HG03095 (cell line): ENCODE measurements at regions not wholly inside any gene's neighbourhood (a gene's known extent, or its start where the extent isn't known, plus 50 kb on each side); places are given as distances from the start of the nearest gene placed in this dataset.
"Not testable (repeated sequence)": the region's sequence is repeated elsewhere in the genome, so short reads cannot be mapped to it uniquely, and the experiment has no call there.

ENCODE experiments used
- ATAC-seq: cut with Tn5 transposase; IDR thresholded peaks from one replicate; pipeline ENCODE4 v1.9.1; 2021; ENCODE audit warnings: moderate library complexity; ENCODE audit not compliant: unreplicated experiment

GRCh38 chr6:78639111-78640110, 227.9 kb upstream of the IRAK1BP1 start:
- no peak for ATAC-seq

DNA sequence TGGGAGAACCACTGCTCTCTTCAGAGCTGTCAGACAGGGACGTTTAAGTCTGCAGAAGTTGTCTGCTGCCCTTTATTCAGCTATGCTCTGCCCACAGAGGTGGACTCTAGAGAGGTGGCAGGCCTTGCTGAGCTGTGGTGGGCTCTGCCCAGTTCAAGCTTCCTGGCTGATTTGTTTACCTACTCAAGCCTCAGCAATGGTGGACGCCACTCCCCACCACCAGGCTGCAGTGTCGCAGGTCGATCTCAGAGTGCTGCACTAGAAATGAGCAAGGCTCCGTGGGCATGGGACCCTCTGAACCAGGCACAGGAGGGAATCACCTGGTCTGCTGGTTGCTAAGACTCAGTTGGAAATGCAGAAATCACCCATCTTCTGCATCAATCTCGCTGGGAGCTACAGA, 223.4 kb upstream of the IRAK1BP1 start:
- not testable (repeated sequence) for ATAC-seq

- ATAC-seq, result not testable (repeated sequence)
Measured at GRCh38 chr6:78646542-78647415, 220.6 kb upstream of the IRAK1BP1 start.

GRCh38 chr6:78665819-78666218, 201.5 kb upstream of the IRAK1BP1 start:
- not testable (repeated sequence) for ATAC-seq

DNA sequence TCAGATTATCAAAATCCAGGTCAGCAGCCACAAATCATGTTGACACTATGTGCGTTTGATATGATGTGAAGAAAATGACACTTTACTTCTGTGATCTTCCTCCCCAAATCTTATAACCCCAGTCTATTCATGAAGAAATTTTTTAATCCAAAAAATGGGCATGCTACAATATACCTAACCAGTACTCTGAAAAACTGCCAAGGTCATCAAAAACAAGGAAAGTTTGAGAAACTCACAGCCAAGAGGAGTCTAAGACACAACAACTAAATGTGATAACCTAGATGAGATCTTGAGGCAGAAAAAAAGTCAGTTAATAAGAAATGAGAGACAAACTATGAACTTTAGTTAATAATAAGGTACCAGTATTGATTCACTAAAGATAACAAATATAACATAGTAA, 200.6 kb upstream of the IRAK1BP1 start:
- ATAC-seq, result no peak

DNA sequence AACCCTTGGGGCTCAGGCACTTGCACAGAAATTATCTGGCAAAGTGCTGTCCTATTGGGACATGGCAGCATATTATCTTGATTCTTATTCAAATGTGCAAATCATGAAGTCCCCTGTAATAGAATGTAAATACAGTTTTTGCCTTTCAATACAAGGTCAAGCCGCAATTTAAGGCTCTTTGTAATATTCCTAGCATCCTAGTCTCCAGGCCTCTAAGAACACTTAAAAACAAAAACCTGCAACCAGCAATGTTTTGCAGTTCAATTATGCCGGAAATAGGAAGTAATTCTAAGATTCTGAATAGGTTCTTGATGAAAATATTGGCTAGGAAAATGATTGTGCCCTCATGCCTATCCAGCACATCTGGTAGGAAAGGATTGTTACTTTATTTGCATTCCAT, 197.2 kb upstream of the IRAK1BP1 start:
- ATAC-seq, result no peak

- ATAC-seq, result no peak
Measured at GRCh38 chr6:78670802-78671201, 196.5 kb upstream of the IRAK1BP1 start.

- not testable (repeated sequence) for ATAC-seq
Measured at GRCh38 chr6:78676069-78677007, 191.0 kb upstream of the IRAK1BP1 start.

GRCh38 chr6:78688668-78689067, 178.7 kb upstream of the IRAK1BP1 start:
- no peak for ATAC-seq

GRCh38 chr6:78693835-78694234, 173.5 kb upstream of the IRAK1BP1 start:
- ATAC-seq, result no peak

- not testable (repeated sequence) for ATAC-seq
Measured at GRCh38 chr6:78694628-78695027, 172.7 kb upstream of the IRAK1BP1 start.

DNA sequence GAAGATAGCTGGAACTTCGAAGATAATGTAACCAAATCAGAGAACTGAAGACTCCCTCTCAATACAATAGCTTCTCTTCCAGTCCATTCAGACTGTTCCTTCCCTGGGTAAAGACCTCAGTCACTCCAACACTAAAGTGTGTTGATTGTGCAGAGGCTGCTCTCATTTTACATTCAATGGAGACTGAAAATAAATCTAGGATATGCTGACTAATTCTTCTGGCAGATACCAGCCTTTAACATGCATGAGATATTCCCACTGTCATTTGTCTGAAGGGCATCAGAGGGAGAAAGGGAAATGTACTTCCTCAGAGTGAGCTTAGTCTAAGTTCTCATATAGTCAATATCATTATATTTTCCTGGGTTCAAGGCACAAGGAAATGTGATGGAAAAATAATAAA, 166.4 kb upstream of the IRAK1BP1 start:
- no peak for ATAC-seq

- no peak for ATAC-seq
Measured at GRCh38 chr6:78701407-78701806, 165.9 kb upstream of the IRAK1BP1 start.

GRCh38 chr6:78709021-78709420, 158.3 kb upstream of the IRAK1BP1 start:
- no peak for ATAC-seq

- ATAC-seq, result no peak
Measured at GRCh38 chr6:78713564-78713963, 153.8 kb upstream of the IRAK1BP1 start.

GRCh38 chr6:78744144-78744543, 123.2 kb upstream of the IRAK1BP1 start:
- no peak for ATAC-seq

DNA sequence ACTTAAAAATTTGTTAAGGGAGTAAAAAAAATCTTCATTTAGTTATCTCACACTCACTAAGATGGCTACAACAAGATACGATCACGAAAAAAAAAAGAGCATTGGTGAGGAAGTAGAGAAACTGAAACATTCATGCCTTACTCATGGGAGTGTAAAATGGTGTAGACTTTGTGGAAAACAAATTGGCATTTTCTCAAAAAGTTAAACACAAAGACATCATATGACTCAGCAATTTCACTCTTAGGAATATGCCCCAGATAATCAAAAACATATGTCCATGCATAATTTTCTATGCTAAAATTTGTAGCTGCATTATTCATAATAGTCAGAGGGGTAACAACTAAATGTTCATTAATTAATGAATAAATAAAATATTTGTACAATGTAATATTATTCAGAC, 120.9 kb upstream of the IRAK1BP1 start:
- no peak for ATAC-seq

GRCh38 chr6:78749326-78749725, 118.0 kb upstream of the IRAK1BP1 start:
- no peak for ATAC-seq

DNA sequence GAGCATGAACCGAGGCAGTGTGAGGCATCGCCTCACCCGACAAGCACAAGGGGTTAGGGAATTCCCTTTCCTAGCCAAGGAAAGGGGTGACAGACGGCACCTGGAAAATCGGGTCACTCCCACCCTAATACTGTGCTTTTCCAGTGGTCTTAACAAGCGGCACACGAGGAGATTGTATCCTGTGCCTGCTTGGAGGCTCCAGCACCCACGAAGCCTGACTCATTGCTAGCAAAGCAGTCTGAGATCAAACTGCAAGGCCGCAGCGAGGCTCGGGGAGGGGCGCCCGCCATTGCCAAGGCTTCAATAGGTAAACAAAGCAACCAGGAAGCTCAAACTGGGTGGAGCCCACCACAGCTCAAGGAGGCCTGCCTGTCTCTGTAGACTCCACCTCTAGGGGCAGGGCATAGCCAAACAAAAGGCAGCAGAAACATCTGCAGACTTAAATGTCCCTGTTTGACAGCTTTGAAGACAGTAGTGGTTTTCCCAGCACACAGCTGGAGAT, 109.0 kb upstream of the IRAK1BP1 start:
- ATAC-seq, result not testable (repeated sequence)

DNA sequence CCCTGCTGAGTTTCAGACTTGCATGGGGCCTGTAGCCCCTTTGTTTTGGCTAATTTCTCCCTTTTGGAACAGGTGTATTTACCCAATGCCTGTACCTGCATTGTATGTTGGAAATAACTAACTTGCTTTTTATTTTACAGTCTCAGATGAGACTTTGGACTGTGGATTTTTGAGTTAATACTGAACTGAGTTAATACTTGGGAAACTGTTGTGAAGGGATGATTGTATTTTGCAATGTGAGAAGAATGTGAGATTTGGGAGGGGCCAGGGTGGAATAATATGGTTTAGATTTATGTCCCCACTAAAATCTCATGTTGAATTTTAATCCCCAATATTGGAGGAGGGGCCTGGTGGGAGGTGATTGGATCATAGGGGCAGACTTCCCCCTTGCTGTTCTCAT, 99.1 kb upstream of the IRAK1BP1 start:
- no peak for ATAC-seq
